Smooth muscle cell (in vitro differentiated cells): ENCODE measurements at regions not wholly inside any gene's neighbourhood (a gene's known extent, or its start where the extent isn't known, plus 50 kb on each side); places are given as distances from the start of the nearest gene placed in this dataset.

Experiments
- DNase-seq: peaks from one replicate; lab custom pipeline; 2025; ENCODE audit not compliant: unreplicated experiment; lab: John Stamatoyannopoulos, UW
- H2AFZ ChIP-seq: fragments of 200-600 bp; sonication (generic); 2 replicates; pipeline ENCODE4 v1.6.0; 2016; ENCODE audit warnings: antibody characterized with exemption, low read depth, mild to moderate bottlenecking
- H3F3A ChIP-seq: fragments of 200-600 bp; sonication (generic); 2 replicates; pipeline ENCODE4 v1.6.0; 2017; ENCODE audit warnings: antibody characterized with exemption, low read depth
- H3K27ac ChIP-seq: fragments of 200-600 bp; sonication (generic); 2 replicates; pipeline ENCODE4 v1.5.1; 2016; ENCODE audit warnings: low read depth, mild to moderate bottlenecking
- H3K27me3 ChIP-seq: fragments of 200-600 bp; sonication (generic); 2 replicates; pipeline ENCODE4 v1.6.1; 2016; ENCODE audit warnings: low read depth, mild to moderate bottlenecking
- H3K36me3 ChIP-seq: fragments of 200-600 bp; sonication (generic); 2 replicates; pipeline ENCODE4 v1.5.1; 2016; ENCODE audit warnings: low read depth
- H3K4me1 ChIP-seq: fragments of 200-600 bp; sonication (generic); 2 replicates; pipeline ENCODE4 v1.5.1; 2016; ENCODE audit warnings: low read depth
- H3K4me2 ChIP-seq: fragments of 200-600 bp; sonication (generic); 2 replicates; pipeline ENCODE4 v1.6.0; 2016; ENCODE audit warnings: mild to moderate bottlenecking
- H3K4me3 ChIP-seq: fragments of 200-600 bp; sonication (generic); 2 replicates; pipeline ENCODE4 v1.5.1; 2016; ENCODE audit warnings: mild to moderate bottlenecking
- H3K79me2 ChIP-seq: fragments of 200-600 bp; sonication (generic); 2 replicates; pipeline ENCODE4 v1.6.0; 2016; ENCODE audit warnings: low read depth, mild to moderate bottlenecking
- H3K9ac ChIP-seq: fragments of 200-600 bp; sonication (generic); 2 replicates; pipeline ENCODE4 v1.6.0; 2016; ENCODE audit warnings: low read depth
- H3K9me3 ChIP-seq: fragments of 200-600 bp; sonication (generic); replicated peaks from 2 replicates; pipeline ENCODE4 v1.5.1; 2016; ENCODE audit warnings: low read depth
- H4K20me1 ChIP-seq: fragments of 200-600 bp; sonication (generic); 2 replicates; pipeline ENCODE4 v1.6.0; 2016; ENCODE audit warnings: low read depth
- WGBS: methylation state at CpG from one replicate; pipeline ENCODE4 v1.1.7; 2016; ENCODE audit warnings: low lambda C conversion rate; 5-methylcytosine and 5-hydroxymethylcytosine counted together
- TF ChIP-seq, protein P1 (sequence below): fragments of 200-600 bp; sonication (generic); IDR thresholded peaks from 2 replicates; pipeline ENCODE4 v1.5.1; 2017; ENCODE audit warnings: borderline replicate concordance, mild to moderate bottlenecking, antibody characterized with exemption; ENCODE audit not compliant: insufficient read depth, poor library complexity, severe bottlenecking

DNA sequence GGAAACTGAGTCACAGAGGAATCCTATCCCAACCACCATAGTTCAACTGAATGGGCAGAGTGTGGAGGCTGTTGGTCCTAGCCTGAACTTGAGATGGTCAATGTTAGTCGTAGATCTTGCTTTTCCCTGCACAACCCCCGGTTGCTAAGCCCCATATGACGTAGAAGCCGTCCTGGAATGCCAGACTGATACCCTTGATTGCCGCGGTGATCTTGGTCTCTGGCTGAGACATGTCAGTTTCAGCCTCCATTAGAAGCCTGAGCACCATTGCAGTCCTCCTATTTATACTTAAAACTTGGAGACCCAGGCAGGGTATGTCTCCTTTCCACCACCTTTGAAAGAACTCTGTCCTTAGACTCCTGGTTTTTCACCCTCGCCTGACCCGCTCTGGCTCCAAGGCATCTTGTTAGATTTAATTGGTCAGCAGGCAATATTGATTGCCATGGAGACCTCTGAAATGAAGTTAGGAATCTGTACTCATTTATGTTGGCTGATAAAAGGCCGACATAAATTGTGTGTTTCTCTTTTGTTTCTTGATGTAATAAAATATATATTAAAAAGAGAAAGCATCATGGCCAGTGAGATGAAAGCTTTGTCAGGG is 53.4 kb downstream of the RPLP1 start:
- no peak for DNase-seq

DNA sequence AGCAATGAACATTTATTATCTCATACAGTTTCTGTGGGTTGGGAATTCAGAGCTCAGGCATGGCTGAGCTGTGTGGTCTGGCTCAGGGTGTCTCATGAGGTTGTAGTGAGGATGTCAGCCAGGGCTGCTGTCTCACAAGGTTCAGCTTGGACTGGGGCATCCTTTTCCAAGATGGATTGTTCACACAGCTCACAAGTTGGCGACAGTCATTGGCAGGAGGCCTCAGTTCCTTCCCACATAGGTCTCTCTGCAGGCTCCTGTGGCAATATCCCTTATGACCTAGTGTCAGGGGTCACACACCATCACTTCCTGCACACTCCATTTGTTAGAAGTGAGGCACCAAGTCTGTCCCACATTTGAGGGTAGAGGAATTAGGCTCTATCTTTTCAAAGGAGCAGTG is 56.0 kb downstream of the RPLP1 start:
- no peak overlapping the region for H3K27ac ChIP-seq
- H3K79me2 ChIP-seq: no peaks in the 10 kb centered on the region
- no peak overlapping the region for H3K4me3 ChIP-seq
- H3K9ac ChIP-seq: no peak overlapping the region
- H3K4me1 ChIP-seq: no peaks in the 10 kb centered on the region
- H3K36me3 ChIP-seq: no peaks in the 10 kb centered on the region
- no peak overlapping the region for H3K4me2 ChIP-seq
- TF ChIP-seq, protein P1, sequence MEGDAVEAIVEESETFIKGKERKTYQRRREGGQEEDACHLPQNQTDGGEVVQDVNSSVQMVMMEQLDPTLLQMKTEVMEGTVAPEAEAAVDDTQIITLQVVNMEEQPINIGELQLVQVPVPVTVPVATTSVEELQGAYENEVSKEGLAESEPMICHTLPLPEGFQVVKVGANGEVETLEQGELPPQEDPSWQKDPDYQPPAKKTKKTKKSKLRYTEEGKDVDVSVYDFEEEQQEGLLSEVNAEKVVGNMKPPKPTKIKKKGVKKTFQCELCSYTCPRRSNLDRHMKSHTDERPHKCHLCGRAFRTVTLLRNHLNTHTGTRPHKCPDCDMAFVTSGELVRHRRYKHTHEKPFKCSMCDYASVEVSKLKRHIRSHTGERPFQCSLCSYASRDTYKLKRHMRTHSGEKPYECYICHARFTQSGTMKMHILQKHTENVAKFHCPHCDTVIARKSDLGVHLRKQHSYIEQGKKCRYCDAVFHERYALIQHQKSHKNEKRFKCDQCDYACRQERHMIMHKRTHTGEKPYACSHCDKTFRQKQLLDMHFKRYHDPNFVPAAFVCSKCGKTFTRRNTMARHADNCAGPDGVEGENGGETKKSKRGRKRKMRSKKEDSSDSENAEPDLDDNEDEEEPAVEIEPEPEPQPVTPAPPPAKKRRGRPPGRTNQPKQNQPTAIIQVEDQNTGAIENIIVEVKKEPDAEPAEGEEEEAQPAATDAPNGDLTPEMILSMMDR: no peak
- no peaks in the 10 kb centered on the region for H3K27me3 ChIP-seq
- H4K20me1 ChIP-seq: no peaks in the 10 kb centered on the region
- H2AFZ ChIP-seq: no peak overlapping the region
- no peaks in the 10 kb centered on the region for H3F3A ChIP-seq
- no peaks in the 10 kb centered on the region for H3K9me3 ChIP-seq
- WGBS: 100% methylated on average over 1 of the region's 1 CpG
- no peak for DNase-seq

More for the DNA sequence above, 53.4 kb downstream of the RPLP1 start:
- no peaks in the 10 kb centered on the region for H3K9me3 ChIP-seq
- TF ChIP-seq, protein P1: no peak
- H3F3A ChIP-seq: no peaks in the 10 kb centered on the region
- no peak overlapping the region for H3K4me3 ChIP-seq
- no peak overlapping the region for H3K27ac ChIP-seq
- 82% methylated on average over 9 of the region's 9 CpGs for WGBS
- H3K4me1 ChIP-seq: no peaks in the 10 kb centered on the region
- no peak overlapping the region for H2AFZ ChIP-seq
- H4K20me1 ChIP-seq: no peaks in the 10 kb centered on the region
- no peak overlapping the region for H3K4me2 ChIP-seq
- H3K27me3 ChIP-seq: no peaks in the 10 kb centered on the region
- H3K9ac ChIP-seq: no peak overlapping the region
- no peaks in the 10 kb centered on the region for H3K79me2 ChIP-seq
- H3K36me3 ChIP-seq: no peaks in the 10 kb centered on the region

DNA sequence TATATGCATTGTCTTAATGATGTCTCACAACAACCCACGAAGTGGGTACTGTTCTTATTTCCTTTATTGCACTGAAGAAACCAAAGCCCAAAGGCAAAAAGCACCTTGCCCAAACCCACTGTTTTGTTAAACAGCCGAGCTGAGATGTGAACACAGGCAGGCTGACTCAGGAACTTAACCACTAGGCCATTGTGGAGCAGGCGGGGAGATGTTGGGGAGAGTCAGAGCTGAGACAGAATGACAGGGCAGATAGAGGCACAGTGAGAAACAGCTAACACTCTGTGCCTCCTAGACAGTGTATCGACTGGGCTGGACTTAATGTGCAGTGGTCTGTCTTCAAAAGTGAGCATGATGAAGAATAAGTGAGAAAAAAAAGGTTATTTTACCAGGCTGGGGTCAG is 56.5 kb downstream of the RPLP1 start:
- H3K36me3 ChIP-seq: no peaks in the 10 kb centered on the region
- H4K20me1 ChIP-seq: no peaks in the 10 kb centered on the region
- H3K4me3 ChIP-seq: no peak overlapping the region
- H3K4me2 ChIP-seq: no peak overlapping the region
- no peak overlapping the region for H2AFZ ChIP-seq
- WGBS: 67% methylated on average over 4 of the region's 4 CpGs
- no peaks in the 10 kb centered on the region for H3K9me3 ChIP-seq
- no peaks in the 10 kb centered on the region for H3K4me1 ChIP-seq
- no peaks in the 10 kb centered on the region for H3F3A ChIP-seq
- TF ChIP-seq, protein P1: no peak
- H3K79me2 ChIP-seq: no peaks in the 10 kb centered on the region
- H3K9ac ChIP-seq: no peak overlapping the region
- no peak overlapping the region for H3K27ac ChIP-seq
- DNase-seq: no peak
- H3K27me3 ChIP-seq: no peaks in the 10 kb centered on the region

DNA sequence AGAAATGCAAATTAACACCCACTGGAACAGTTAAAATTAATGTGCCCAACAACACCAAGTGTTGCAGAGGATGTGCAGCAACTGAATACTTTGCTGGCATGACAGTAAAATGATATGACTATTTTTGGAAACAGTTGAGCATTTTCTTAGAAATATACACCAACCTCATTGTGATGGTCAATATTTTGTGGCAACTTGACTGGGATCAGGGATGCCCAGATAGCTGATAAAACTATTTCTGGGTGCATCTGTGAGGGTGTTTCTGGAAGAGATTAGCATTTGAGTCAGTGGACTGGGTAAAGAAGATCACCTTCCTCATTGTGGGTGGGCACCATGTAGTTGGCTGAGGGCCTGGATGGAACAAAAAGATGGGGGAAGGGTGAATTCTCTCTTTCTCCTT is 57.9 kb downstream of the RPLP1 start:
- TF ChIP-seq, protein P1: no peak
- no peak overlapping the region for H3K27ac ChIP-seq
- H3K4me2 ChIP-seq: no peak overlapping the region
- H3K79me2 ChIP-seq: no peaks in the 10 kb centered on the region
- H3K4me1 ChIP-seq: no peaks in the 10 kb centered on the region
- H3K9me3 ChIP-seq: no peaks in the 10 kb centered on the region
- H3K27me3 ChIP-seq: no peaks in the 10 kb centered on the region
- H3K4me3 ChIP-seq: no peak overlapping the region
- H3K9ac ChIP-seq: no peak overlapping the region
- H3K36me3 ChIP-seq: no peaks in the 10 kb centered on the region
- no peak overlapping the region for H2AFZ ChIP-seq
- no peak for DNase-seq
- no peaks in the 10 kb centered on the region for H3F3A ChIP-seq
- no peaks in the 10 kb centered on the region for H4K20me1 ChIP-seq
